GM19328 (cell line): ENCODE measurements at regions not wholly inside any gene's neighbourhood (a gene's known extent, or its start where the extent isn't known, plus 50 kb on each side); places are given as distances from the start of the nearest gene placed in this dataset.
A peak's percentile ranks its signal among the peaks of the same experiment; 100 is the strongest.
"Not testable (repeated sequence)": the region's sequence is repeated elsewhere in the genome, so short reads cannot be mapped to it uniquely, and the experiment has no call there.

Experiments used
- ATAC-seq: cut with Tn5 transposase; IDR thresholded peaks from one replicate; pipeline ENCODE4 v1.9.1; 2021; ENCODE audit warnings: mild to moderate bottlenecking, moderate library complexity; ENCODE audit not compliant: unreplicated experiment

GRCh38 chrX:121283921-121284320 lies 236.5 kb downstream of the GLUD2 start:
- no peak for ATAC-seq

- no peak for ATAC-seq
These were observed 251.1 kb downstream of the GLUD2 start for GRCh38 chrX:121298499-121298898.

- no peak for ATAC-seq
These were observed 253.9 kb downstream of the GLUD2 start for GRCh38 chrX:121301356-121301755.

GRCh38 chrX:121301822-121302221 lies 254.4 kb downstream of the GLUD2 start:
- ATAC-seq: no peak

GRCh38 chrX:121307449-121307848 lies 260.0 kb downstream of the GLUD2 start:
- peak; percentile 66 for ATAC-seq

- ATAC-seq: peak; percentile 69
These were observed 260.9 kb downstream of the GLUD2 start for GRCh38 chrX:121308276-121308805.

- no peak for ATAC-seq
These were observed 263.4 kb downstream of the GLUD2 start for GRCh38 chrX:121310820-121311219.

- ATAC-seq: no peak
These were observed 273.0 kb downstream of the GLUD2 start for GRCh38 chrX:121320441-121320840.

GRCh38 chrX:121322159-121322558 lies 274.7 kb downstream of the GLUD2 start:
- no peak for ATAC-seq

- no peak for ATAC-seq
These were observed 275.9 kb downstream of the GLUD2 start for GRCh38 chrX:121323337-121323736.

GRCh38 chrX:121333942-121334341 lies 286.5 kb downstream of the GLUD2 start:
- ATAC-seq: no peak

- no peak for ATAC-seq
These were observed 289.5 kb downstream of the GLUD2 start for GRCh38 chrX:121336831-121337421.

GRCh38 chrX:121337816-121338215 lies 290.4 kb downstream of the GLUD2 start:
- no peak for ATAC-seq

GRCh38 chrX:121349263-121349662 lies 301.9 kb downstream of the GLUD2 start:
- no peak for ATAC-seq

GRCh38 chrX:121356139-121356849 lies 308.9 kb downstream of the GLUD2 start:
- ATAC-seq: no peak

- ATAC-seq: no peak
These were observed 309.4 kb downstream of the GLUD2 start for GRCh38 chrX:121356850-121357171.

- no peak for ATAC-seq
These were observed 312.9 kb downstream of the GLUD2 start for GRCh38 chrX:121360280-121360679.

GRCh38 chrX:121365572-121366161 lies 318.3 kb downstream of the GLUD2 start:
- no peak for ATAC-seq

- ATAC-seq: no peak
These were observed 327.1 kb downstream of the GLUD2 start for GRCh38 chrX:121374471-121374870.

GRCh38 chrX:121381915-121382314 lies 334.5 kb downstream of the GLUD2 start:
- not testable (repeated sequence) for ATAC-seq

- ATAC-seq: no peak
These were observed 342.7 kb downstream of the GLUD2 start for GRCh38 chrX:121389976-121390714.

- no peak for ATAC-seq
These were observed 358.4 kb downstream of the GLUD2 start for GRCh38 chrX:121405826-121406225.
